ENCODE measurements at regions not wholly inside any gene's neighbourhood (a gene's known extent, or its start where the extent isn't known, plus 50 kb on each side); places are given as distances from the start of the nearest gene placed in this dataset.
"Not testable (repeated sequence)": the region's sequence is repeated elsewhere in the genome, so short reads cannot be mapped to it uniquely, and the experiment has no call there.

DNA sequence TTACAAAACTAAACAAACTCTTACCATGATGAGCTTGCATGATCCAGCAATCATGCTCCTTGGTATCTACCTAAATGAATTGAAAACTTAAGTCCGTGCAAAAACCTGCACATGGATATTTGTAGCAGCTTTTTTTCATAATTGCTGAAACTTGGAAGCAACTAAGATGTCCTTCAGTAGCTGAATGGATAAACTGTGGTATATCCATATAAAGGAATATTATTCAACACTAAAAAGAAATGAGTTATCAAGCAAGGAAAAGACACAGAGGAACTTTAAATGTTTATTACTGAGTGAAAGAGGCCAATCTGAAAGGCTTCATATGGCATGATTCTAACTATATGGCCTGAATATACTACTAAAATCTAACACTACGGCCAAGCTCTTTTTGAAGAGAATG is 139.1 kb upstream of the ZNF608 start:
- in situ Hi-C loops (cut with HindIII; ENCODE audit: low pct_unique_long_range_greater_than_20kb, low sequenced_read_pairs): no loop called here
- no peak for DNase-seq (ENCODE audit: low read depth, low spot score)

DNA sequence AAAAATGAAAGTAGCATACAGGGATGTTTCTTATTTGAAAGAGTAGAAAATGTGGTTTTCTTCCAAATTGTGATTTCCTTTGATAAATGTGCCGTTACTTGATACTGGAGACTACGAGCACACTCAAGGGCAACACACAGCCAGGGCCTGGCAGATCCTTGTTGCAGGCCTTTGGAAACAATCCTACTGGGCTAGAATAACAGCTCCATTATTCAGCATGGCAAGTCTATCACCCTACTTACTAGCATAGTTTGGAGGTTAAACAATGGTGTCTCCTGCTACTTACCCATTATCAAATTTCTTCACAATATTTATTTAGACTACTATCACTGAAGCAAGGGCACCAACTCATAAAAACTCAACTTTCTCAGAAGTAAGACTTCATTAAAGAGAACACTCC is 140.8 kb upstream of the ZNF608 start:
- in situ Hi-C loops (cut with HindIII; ENCODE audit: low pct_unique_long_range_greater_than_20kb, low sequenced_read_pairs): no loop called here
- DNase-seq (ENCODE audit: low read depth, low spot score): peak; percentile 18

DNA sequence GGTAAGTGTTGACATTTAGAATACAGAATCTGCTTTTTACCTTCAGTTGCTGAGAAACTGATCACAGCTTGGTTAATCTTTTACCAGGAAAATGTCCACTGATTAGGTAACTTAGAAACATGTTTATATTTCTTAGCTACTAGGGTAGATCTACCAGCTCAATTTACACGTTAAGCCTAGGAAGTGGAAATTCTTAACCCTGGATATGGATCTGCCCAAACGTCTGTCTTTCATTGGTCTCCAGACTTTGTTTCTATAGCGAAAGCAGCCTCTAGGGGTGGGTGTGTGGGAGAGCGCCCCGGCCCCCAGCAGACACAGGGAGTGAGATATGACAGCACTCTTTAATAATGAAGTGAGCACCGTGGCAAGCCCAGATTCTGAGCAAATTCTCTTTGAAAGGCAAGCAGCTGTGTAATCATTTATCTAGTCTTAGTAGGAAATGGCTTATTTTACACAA is 141.6 kb upstream of the ZNF608 start:
- in situ Hi-C loops (cut with HindIII; ENCODE audit: low pct_unique_long_range_greater_than_20kb, low sequenced_read_pairs): no loop called here

DNA sequence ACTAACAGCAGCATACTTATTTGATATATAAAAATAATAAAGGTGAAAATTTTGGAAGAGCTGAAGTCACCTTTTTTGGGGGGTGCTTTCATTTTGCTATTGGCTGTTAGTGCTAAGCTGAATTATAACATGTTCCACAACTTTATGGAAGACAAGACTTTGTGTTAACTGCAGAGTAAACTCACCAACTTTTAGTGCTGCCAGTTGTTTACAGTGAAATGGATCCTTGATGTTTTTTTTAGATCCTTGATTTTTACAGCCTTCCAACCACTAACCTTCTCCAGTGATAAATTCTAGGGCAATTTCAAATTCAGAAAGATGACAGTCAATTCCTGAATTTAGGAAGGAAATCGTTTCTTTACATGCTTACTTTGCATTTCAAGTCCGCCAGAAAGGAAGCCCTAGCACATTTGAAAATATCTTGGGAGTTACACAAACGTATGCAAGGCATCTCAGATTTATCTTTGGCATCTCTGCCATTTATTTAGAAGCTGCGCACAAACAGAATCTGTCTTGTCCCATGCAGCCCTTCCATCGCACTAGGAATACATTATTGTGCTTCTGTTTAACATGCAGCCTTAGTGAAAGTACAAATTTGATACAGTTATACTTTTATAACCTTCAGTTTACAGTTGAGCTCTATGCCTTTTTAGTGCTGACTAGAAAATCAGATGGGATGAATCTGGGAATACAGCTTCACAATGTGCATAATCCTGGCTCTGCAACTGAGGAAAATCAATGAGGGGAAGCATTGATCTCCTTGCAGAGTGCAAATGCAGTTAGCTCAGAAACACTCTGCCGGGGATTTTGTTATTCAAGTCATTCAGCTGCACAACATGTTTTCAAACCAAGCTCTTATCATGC is 142.4 kb upstream of the ZNF608 start:
- in situ Hi-C loops (cut with HindIII; ENCODE audit: low pct_unique_long_range_greater_than_20kb, low sequenced_read_pairs): no loop called here
- no peak for DNase-seq (ENCODE audit: low read depth, low spot score)

More for the DNA sequence above, 141.6 kb upstream of the ZNF608 start:
- peak; percentile 59 for DNase-seq (ENCODE audit: low read depth, low spot score)

DNA sequence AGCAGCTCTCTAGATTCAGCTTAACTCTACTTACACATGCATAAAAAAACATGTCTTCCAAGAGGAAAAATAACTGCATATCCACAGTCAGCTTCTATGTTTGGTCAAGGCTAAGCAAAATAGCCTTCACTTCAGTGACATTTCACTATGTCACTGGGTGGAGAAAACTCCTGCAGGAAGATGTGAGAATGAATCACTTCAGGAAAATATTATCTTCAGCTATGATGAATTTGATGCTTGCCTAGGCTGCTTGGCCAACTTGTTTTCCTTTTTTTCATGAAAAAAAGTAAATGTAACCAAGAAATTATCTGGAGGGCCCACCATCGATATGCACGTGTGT is 143.0 kb upstream of the ZNF608 start:
- in situ Hi-C loops (cut with HindIII; ENCODE audit: low pct_unique_long_range_greater_than_20kb, low sequenced_read_pairs): no loop called here
- DNase-seq (ENCODE audit: low read depth, low spot score): peak; percentile 21

DNA sequence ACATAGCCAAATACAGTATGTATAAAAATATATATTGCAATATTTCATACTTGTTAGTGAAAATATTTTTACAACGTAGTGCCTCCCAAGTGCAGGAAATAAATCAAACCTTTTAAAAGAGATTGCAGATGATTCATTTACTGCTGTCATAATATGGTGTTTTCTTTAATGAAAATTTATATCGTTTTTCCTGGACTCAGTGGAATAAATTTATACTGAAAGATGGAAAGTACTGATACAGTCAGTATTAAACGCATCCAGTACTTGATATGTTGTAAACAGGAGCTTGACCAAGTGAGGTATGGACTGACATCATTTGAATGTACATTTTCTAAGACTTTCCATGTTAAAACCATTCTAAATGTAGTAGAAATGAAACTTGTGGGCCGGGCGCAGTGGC is 143.4 kb upstream of the ZNF608 start:
- in situ Hi-C loops (cut with HindIII; ENCODE audit: low pct_unique_long_range_greater_than_20kb, low sequenced_read_pairs): no loop called here
- no peak for DNase-seq (ENCODE audit: low read depth, low spot score)

DNA sequence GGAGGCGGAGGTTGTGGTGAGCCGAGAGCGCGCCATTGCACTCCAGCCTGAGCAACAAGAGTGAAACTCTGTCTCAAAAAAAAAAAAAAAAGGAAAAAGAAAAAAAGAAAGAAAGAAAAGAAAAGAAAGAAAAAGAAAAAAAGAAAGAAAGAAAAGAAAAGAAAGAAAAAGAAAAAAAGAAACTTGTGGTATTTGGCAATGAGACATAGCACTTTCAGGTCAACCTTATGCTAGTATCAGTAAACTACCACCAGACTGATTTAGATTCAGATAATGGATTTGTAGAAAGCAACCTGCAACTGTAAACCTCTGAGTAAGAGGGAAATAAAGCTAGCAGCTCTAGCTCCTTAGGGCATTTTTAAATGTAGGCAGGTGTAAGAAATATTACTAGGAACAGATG is 144.0 kb upstream of the ZNF608 start:
- in situ Hi-C loops (cut with HindIII; ENCODE audit: low pct_unique_long_range_greater_than_20kb, low sequenced_read_pairs); DNase-seq (ENCODE audit: low read depth, low spot score): not testable (repeated sequence)

DNA sequence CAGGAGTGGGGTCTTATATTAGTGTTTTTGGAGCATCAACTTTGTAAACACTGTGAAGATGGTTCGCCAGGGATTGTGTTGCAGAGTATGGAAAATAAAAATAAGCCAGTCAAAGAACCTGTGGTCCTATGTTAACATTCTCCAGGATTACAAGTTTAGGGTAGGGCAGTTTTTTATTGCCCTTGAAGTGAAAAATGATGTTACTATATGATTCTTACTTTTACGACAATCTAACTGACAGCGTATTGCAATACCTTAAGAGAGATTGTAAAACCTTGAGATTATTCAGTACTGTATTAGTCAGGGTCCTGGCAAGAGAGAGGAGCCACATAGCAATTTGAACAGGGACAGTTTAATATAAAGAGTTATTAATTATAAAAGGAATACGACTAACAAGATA is 144.7 kb upstream of the ZNF608 start:
- DNase-seq (ENCODE audit: low read depth, low spot score): no peak
- in situ Hi-C loops (cut with HindIII; ENCODE audit: low pct_unique_long_range_greater_than_20kb, low sequenced_read_pairs): no loop called here

DNA sequence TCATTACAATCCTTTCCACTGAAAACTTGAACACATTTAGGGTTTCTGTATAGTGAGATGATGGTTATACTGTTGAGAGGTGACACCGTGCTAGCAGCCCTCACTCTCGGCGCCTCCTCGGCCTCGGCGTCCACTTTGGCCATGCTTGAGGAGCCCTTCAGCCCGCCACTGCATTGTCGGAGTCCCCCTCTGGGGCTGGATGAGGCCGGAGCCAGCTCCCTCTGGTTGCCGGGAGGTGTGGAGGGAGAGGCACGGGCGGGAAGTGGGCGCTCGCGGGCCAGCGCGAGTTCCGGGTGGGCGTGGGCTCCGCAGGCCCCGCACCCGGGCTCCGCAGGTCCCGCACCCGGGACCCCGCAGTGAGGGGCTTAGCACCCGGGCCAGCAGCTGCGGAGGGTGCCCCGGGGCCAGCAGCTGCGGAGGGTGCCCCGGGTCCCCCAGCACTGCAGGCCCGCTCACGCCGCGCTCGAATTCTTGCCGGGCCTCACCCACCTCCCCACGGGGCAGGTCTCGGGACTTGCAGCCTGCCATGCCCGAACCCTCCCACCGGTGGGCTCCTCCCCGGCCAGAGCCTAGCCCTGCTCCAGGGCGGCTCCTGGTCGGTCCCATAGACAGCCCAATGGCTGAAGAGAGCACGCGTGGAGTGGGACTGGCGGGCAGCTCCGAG is 145.9 kb upstream of the ZNF608 start:
- DNase-seq (ENCODE audit: low read depth, low spot score): no peak
- in situ Hi-C loops (cut with HindIII; ENCODE audit: low pct_unique_long_range_greater_than_20kb, low sequenced_read_pairs): no loop called here

DNA sequence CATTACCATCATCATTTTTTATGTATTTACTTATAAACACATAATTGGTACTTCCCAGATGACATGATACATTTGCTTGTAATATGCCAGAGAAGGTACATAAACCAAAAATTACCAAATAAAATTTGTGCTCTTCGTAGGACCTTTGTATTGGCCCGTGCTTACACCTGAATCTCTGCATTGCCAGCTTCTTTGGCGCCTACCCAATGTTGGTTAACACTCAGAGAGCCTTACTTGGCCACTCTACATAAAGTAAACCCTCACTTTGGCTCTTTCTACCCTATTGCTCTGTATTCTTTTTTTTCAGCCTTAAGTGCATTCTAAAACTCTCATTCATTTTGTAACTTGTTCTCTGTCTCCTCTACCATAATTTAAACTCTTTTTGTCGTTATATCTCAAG is 148.1 kb upstream of the ZNF608 start:
- no peak for DNase-seq (ENCODE audit: low read depth, low spot score)
- in situ Hi-C loops (cut with HindIII; ENCODE audit: low pct_unique_long_range_greater_than_20kb, low sequenced_read_pairs): no loop called here

DNA sequence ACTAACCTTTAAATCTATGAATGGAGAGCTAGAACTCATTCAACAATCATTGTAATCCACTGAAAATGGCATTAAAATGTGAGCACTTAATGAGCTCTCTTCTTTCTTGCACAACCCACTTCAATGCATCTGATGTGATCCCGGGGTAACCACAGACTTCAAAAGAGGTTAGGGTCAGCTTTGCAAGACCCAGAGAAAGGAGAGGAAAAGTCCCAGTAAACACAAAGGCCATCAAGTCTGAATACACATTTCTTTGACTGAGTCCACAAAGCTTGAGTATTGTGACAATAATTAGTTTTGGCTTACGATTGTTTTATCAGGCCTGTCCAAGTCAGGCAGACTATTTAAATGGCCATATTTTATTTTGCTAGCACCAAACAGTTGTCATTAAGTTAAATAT is 148.8 kb upstream of the ZNF608 start:
- no peak for DNase-seq (ENCODE audit: low read depth, low spot score)
- in situ Hi-C loops (cut with HindIII; ENCODE audit: low pct_unique_long_range_greater_than_20kb, low sequenced_read_pairs): no loop called here

DNA sequence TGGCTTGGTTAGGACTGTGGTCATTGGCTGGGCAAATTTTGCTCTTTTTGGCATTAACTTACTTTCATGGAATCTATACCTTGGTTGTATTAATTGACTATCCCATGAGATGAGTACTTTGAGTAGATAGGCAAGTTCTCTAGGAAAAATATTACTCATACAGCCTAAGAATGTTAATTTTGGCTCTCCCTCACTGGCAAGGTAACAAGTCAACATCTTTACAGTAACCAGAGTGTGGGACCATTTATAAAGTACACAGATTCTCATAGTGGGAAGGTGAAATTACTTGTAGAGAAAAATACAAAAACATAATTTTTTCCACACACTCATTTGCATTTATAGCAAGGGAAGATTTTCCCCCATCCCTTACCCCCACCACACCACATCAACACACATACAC is 154.6 kb upstream of the ZNF608 start:
- in situ Hi-C loops (cut with HindIII; ENCODE audit: low pct_unique_long_range_greater_than_20kb, low sequenced_read_pairs): no loop called here
- no peak for DNase-seq (ENCODE audit: low read depth, low spot score)

DNA sequence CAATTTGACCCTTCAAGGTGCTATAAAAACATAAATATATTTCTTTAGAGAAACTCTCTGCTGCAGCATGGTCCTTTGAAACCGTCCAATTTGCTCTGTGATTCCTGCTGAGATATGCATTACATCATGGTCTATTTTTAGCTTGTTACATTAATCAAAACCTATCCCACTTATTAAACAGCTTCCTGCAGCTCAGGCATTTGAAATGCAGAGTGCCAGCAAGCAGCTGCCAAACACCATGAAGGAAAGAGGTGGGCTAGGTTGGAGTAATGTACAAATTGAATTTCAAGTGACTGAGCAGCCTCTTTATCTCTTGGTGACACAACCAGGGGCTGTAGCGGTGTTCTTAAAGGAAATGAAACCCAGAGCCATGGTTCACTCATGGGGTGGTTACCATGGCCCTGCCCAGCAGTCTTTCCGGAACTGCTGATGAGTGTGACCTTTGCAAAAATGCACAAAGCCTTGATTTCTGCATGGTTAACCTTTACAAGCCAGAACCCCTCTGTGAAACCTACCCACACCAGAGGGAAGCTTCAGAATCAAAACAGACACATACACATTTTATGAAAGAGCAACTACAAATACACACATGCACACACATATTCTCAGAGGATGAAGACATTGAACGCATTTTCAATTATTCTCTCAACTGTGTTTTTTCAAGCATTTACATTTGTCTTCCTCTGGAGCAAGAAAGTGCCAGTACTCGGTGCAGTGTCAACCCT is 155.8 kb upstream of the ZNF608 start:
- DNase-seq (ENCODE audit: low read depth, low spot score): peak; percentile 93

DNA sequence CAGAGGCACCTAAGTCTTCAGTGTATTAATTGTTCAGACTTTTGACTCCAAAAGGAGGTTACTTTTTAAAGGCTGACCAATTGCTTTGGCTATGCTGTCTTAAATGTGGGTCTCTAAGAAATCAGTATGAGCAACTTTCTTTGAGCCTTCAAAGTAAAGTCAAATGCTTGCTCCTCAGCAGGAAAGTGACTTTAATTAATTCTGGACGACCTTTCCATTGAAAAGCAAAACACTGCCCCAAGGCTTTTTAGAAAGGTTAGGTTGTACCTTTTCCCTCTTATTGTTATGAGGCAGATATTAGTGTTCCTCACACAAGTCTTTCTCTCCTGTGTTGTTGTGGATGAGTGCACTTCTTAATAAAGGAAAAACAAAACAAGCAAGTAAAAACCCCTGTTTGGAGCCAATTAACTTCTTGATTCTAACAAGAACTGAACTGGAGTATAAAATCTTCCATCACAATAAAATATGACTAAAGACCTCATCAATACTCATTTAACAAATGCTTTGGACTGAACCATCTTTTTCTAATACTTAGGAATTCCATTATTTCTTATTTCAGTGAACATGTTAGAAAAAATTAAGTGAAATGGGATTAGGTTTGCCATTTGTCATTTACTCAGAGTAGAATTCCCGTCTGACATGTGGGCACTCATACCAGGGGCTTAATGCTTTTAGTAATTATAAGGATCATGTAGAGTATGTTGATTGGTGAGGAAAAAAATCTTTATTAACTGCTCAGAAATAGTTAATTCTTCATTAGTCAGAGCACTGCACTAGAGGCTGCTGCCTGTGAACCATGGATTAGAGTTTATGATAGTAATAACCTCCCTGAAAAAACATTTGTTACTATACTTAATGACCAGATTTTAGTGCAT is 159.1 kb upstream of the ZNF608 start:
- DNase-seq (ENCODE audit: low read depth, low spot score): peak; percentile 48
- in situ Hi-C loops (cut with HindIII; ENCODE audit: low pct_unique_long_range_greater_than_20kb, low sequenced_read_pairs): no loop called here

More for the DNA sequence above, 155.8 kb upstream of the ZNF608 start:
- in situ Hi-C loops (cut with HindIII; ENCODE audit: low pct_unique_long_range_greater_than_20kb, low sequenced_read_pairs): no loop called here

DNA sequence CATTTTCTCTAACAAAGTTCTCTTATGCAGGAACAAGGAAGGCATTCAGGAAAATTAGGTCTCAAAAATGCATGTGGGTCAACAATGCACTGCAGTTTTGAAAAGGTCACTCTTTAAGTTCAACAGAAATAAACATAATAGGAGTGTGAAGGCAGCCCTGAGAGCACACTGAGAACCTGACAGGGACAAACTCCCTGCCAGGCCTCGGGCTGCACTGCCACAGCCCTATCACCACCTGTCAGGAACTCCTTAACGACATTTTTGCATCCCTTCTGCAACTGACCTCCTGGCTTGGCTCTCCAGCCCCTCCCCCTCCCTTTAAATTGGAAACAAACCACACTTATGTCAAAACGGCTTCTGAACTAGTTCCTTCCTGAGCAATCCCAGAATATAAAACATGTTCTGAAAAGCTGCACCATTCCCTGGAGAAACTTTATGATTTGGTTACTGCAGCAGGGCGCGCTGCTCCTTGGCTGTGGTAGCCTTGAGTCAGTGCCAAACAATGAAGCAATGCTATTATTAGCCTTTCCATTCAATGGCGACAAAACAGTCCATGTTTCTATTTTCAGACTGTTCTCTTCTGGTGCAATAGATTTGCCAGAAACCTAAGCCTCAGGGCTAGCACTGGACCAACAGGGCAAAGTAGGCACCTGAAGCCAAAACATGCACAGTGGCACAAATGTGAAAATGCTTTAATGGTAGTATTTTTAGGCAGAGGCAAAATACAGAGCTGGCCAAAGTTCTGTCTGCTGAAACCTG is 160.1 kb upstream of the ZNF608 start:
- peak; percentile 94 for DNase-seq (ENCODE audit: low read depth, low spot score)
- in situ Hi-C loops (cut with HindIII; ENCODE audit: low pct_unique_long_range_greater_than_20kb, low sequenced_read_pairs): no loop called here

DNA sequence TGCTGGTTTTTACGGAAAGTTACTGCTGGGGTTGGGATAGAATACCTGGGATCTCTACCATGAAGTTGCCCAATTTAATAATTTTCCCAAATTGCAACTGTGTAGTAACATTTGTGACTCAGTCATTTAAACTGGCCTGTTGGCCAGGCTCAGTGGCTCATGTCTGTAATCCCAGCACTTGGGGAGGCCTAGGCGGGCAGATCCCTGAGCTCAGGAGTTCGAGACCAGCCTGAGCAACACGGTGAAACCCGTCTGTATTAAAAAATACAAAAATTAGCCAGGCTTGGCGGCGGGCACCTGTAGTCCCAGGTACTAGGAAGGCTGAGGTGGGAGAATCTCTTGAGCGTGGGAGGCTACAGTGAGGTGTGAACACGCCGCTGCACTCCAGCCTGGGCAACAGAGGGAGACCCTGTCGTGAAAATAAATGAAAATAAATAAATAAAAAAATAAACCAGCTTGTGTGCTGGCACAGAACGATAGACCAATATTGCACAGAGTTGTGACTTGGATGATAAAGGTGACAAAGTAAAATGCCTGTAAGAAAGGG is 160.7 kb upstream of the ZNF608 start:
- DNase-seq (ENCODE audit: low read depth, low spot score): no peak
- in situ Hi-C loops (cut with HindIII; ENCODE audit: low pct_unique_long_range_greater_than_20kb, low sequenced_read_pairs): no loop called here
